WTC11 (cell line): ENCODE measurements at regions not wholly inside any gene's neighbourhood (a gene's known extent, or its start where the extent isn't known, plus 50 kb on each side); places are given as distances from the start of the nearest gene placed in this dataset.

ENCODE experiments used
- JAZF1 ChIP-seq: fragments of 250-450 bp; sonication (Bioruptor Pico); IDR thresholded peaks from 2 replicates; pipeline ENCODE4 v1.9.0; 2021; ENCODE audit warnings: moderate library complexity, mild to moderate bottlenecking, inconsistent platforms
- TF ChIP-seq, protein P1 (sequence below): fragments of 200-600 bp; IDR thresholded peaks from 2 replicates; pipeline ENCODE4 v1.8.0; 2022; ENCODE audit warnings: antibody characterized with exemption
- TF ChIP-seq, protein P2 (sequence below): sonication (generic); formaldehyde crosslinking; IDR thresholded peaks from 2 replicates; pipeline ENCODE4 v1.8.0; 2023; ENCODE audit warnings: missing genetic modification reagents

DNA sequence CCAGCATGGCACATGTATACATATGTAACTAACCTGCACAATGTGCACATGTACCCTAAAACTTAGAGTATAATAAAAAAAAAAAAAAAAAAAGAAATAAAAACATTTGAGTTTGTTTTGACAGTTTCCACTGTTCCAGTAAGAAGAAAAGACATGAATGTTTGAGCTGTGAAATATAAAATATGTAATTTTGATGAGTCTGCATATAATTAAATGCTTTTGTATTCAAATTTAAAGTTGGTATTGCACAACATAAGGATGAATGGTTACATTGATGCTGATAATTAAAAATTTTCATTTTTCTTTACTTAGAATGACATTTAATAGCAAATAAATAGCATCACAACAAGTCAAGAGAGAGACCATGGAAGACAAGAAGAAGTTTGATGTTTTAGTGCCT is 212.0 kb upstream of the RRP15 start:
- TF ChIP-seq, protein P1, sequence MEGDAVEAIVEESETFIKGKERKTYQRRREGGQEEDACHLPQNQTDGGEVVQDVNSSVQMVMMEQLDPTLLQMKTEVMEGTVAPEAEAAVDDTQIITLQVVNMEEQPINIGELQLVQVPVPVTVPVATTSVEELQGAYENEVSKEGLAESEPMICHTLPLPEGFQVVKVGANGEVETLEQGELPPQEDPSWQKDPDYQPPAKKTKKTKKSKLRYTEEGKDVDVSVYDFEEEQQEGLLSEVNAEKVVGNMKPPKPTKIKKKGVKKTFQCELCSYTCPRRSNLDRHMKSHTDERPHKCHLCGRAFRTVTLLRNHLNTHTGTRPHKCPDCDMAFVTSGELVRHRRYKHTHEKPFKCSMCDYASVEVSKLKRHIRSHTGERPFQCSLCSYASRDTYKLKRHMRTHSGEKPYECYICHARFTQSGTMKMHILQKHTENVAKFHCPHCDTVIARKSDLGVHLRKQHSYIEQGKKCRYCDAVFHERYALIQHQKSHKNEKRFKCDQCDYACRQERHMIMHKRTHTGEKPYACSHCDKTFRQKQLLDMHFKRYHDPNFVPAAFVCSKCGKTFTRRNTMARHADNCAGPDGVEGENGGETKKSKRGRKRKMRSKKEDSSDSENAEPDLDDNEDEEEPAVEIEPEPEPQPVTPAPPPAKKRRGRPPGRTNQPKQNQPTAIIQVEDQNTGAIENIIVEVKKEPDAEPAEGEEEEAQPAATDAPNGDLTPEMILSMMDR: no peak
- TF ChIP-seq, protein P2, sequence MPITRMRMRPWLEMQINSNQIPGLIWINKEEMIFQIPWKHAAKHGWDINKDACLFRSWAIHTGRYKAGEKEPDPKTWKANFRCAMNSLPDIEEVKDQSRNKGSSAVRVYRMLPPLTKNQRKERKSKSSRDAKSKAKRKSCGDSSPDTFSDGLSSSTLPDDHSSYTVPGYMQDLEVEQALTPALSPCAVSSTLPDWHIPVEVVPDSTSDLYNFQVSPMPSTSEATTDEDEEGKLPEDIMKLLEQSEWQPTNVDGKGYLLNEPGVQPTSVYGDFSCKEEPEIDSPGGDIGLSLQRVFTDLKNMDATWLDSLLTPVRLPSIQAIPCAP (CRISPR knock-in tag): no peak
- TF ChIP-seq JAZF1: no peak
